ENCODE measurements at regions not wholly inside any gene's neighbourhood (a gene's known extent, or its start where the extent isn't known, plus 50 kb on each side); places are given as distances from the start of the nearest gene placed in this dataset.

DNA sequence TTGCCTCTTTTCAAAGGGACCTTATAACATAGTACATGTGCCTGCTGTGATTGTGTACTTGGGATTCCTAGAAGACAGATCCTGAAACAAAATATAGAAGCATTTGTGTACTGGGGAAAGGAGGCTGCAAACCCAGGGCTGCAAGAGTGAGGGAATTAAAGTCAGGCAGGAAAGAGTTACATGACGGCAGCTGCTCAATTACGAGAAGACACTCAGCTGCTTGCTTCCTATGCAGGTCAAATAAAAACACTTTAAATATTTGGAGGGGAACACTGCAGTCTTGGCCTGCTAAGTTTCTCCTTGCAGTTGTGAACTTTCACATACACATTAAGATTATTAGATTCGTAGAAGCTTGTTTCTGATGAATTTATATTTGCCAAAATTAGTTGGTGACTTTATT lies 191.9 kb upstream of the CXCL13 start:
- ChIA-PET POLR2A (ENCODE audit: unreplicated experiment) (no interaction called here), CTCF (no interaction called here)
- H2AFZ ChIP-seq = no peak overlapping the region

DNA sequence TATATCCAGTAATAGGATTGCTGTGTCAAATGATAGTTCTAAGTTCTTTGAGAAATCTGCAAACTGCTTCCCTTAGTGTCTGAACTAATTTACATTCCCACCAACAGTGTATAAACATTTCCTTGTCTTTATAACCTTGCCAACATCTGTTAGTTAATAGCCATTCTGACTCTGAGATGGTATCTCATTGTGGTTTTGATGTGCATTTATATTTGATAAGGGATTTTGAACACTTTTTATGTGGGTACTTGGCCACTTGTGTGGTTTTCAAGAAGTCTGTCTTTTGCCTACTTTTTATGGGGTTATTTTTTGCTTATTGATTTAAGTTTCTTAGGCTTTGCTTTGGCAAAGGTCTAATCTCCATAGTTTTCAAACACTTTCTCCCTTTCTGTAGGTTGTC lies 189.9 kb upstream of the CXCL13 start:
- H3K27me3 ChIP-seq (ENCODE audit: insufficient read depth, low read depth) = no peaks in the 10 kb centered on the region
- H3K27ac ChIP-seq = no peak overlapping the region
- no peaks in the 10 kb centered on the region for H3K36me3 ChIP-seq (ENCODE audit: low read depth)
- intact Hi-C loops (cut with micrococcal nuclease; ENCODE audit: unreplicated experiment) = no loop called here
- no peaks in the 10 kb centered on the region for H3K4me1 ChIP-seq (replicated peaks; ENCODE audit: insufficient read depth)
- no peak overlapping the region for H2AFZ ChIP-seq
- H3K9me3 ChIP-seq (ENCODE audit: insufficient read depth, low read depth) = no peaks in the 10 kb centered on the region
- POLR2A ChIA-PET (ENCODE audit: unreplicated experiment) = no interaction called here
- no peak for DNase-seq
- H3K4me2 ChIP-seq = no peak overlapping the region
- CTCF ChIA-PET = no interaction called here
- no peaks in the 10 kb centered on the region for H4K20me1 ChIP-seq (ENCODE audit: insufficient read depth)
- no peaks in the 10 kb centered on the region for H3K9me2 ChIP-seq (ENCODE audit: insufficient read depth)
- no TSS peak for BruUV-seq (replicated peaks)
- no peaks in the 10 kb centered on the region for H3K79me2 ChIP-seq (ENCODE audit: low read depth)
- H3F3A ChIP-seq (ENCODE audit: insufficient read depth, low read depth) = no peaks in the 10 kb centered on the region
- TF ChIP-seq, protein P1, sequence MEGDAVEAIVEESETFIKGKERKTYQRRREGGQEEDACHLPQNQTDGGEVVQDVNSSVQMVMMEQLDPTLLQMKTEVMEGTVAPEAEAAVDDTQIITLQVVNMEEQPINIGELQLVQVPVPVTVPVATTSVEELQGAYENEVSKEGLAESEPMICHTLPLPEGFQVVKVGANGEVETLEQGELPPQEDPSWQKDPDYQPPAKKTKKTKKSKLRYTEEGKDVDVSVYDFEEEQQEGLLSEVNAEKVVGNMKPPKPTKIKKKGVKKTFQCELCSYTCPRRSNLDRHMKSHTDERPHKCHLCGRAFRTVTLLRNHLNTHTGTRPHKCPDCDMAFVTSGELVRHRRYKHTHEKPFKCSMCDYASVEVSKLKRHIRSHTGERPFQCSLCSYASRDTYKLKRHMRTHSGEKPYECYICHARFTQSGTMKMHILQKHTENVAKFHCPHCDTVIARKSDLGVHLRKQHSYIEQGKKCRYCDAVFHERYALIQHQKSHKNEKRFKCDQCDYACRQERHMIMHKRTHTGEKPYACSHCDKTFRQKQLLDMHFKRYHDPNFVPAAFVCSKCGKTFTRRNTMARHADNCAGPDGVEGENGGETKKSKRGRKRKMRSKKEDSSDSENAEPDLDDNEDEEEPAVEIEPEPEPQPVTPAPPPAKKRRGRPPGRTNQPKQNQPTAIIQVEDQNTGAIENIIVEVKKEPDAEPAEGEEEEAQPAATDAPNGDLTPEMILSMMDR (conservative IDR thresholded peaks at IDR 0.05) = no peak
- TF ChIP-seq EZH2 (IDR thresholded peaks at IDR 0.05; ENCODE audit: low read depth) = no peak
- no peak overlapping the region for H3K4me3 ChIP-seq

More for the DNA sequence above, 191.9 kb upstream of the CXCL13 start:
- Histone ChIP-seq H3K27ac (no peak overlapping the region), H3K4me3 (no peak overlapping the region), H3K9me3 (ENCODE audit: insufficient read depth, low read depth) (no peaks in the 10 kb centered on the region), H3K27me3 (ENCODE audit: insufficient read depth, low read depth) (no peaks in the 10 kb centered on the region), H3F3A (ENCODE audit: insufficient read depth, low read depth) (no peaks in the 10 kb centered on the region), H3K79me2 (ENCODE audit: low read depth) (no peaks in the 10 kb centered on the region), H3K9me2 (ENCODE audit: insufficient read depth) (no peaks in the 10 kb centered on the region), H4K20me1 (ENCODE audit: insufficient read depth) (no peaks in the 10 kb centered on the region), H3K4me2 (no peak overlapping the region), H3K4me1 (replicated peaks; ENCODE audit: insufficient read depth) (no peaks in the 10 kb centered on the region), H3K36me3 (ENCODE audit: low read depth) (no peaks in the 10 kb centered on the region)
- TF ChIP-seq EZH2 (IDR thresholded peaks at IDR 0.05; ENCODE audit: low read depth) = no peak
- TF ChIP-seq, protein P1 (conservative IDR thresholded peaks at IDR 0.05) = no peak
- DNase-seq = no peak
- intact Hi-C loops (cut with micrococcal nuclease; ENCODE audit: unreplicated experiment) = no loop called here
- BruUV-seq (replicated peaks) = no TSS peak

DNA sequence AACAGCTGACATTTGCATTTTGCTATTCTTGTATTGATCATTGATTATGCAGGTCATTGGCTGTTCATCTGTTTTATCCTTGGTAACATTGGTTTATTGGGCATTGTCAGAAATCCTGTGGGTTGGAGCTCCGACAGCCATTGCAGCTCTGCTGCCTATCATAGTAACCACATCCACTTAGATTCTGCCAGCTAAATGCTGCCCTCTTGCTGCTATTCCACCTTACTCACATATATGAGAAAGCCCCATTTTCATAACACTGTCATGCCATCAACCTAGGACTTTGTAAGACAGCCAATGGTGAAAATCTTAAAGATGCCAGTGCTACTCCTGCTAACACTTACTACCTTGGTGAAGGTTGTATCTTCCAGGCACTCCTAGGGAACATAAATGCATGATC lies 187.3 kb upstream of the CXCL13 start:
- Histone ChIP-seq H3K36me3 (ENCODE audit: low read depth) (no peaks in the 10 kb centered on the region), H3K4me3 (no peak overlapping the region), H3K79me2 (ENCODE audit: low read depth) (no peaks in the 10 kb centered on the region), H3K27ac (no peak overlapping the region), H3K4me1 (replicated peaks; ENCODE audit: insufficient read depth) (no peaks in the 10 kb centered on the region), H2AFZ (no peak overlapping the region), H3F3A (ENCODE audit: insufficient read depth, low read depth) (no peaks in the 10 kb centered on the region), H3K4me2 (no peak overlapping the region), H4K20me1 (ENCODE audit: insufficient read depth) (no peaks in the 10 kb centered on the region), H3K27me3 (ENCODE audit: insufficient read depth, low read depth) (no peaks in the 10 kb centered on the region), H3K9me2 (ENCODE audit: insufficient read depth) (no peaks in the 10 kb centered on the region), H3K9me3 (ENCODE audit: insufficient read depth, low read depth) (no peaks in the 10 kb centered on the region)
- intact Hi-C loops (cut with micrococcal nuclease; ENCODE audit: unreplicated experiment) = no loop called here
- ChIA-PET CTCF (interaction anchor here (1.6 kb wide), 1 partner anchor 183 kb away, joined by 5 read pairs; no protein-coding TSS in a partner anchor), POLR2A (ENCODE audit: unreplicated experiment) (no interaction called here)
- TF ChIP-seq, protein P1 (conservative IDR thresholded peaks at IDR 0.05) = no peak
- DNase-seq = no peak
- BruUV-seq (replicated peaks) = no TSS peak

Measured in PC-9 (cell line).